Osteoblast (primary cell): ENCODE measurements at regions not wholly inside any gene's neighbourhood (a gene's known extent, or its start where the extent isn't known, plus 50 kb on each side); places are given as distances from the start of the nearest gene placed in this dataset.

Source experiments
- DNase-seq: peaks from one replicate; pipeline ENCODE4 v3.0.0; 2011; ENCODE audit warnings: low spot score, mixed read lengths; ENCODE audit not compliant: insufficient read length; ENCODE audit errors: missing footprints
- H2AFZ ChIP-seq: 2 replicates; pipeline ENCODE4 v1.6.0; 2011; ENCODE audit warnings: mild to moderate bottlenecking, low read length
- H3K27ac ChIP-seq: 2 replicates; pipeline ENCODE4 v1.5.1; 2011; ENCODE audit warnings: mild to moderate bottlenecking, low read depth, low read length, moderate library complexity
- H3K27me3 ChIP-seq: 2 replicates; pipeline ENCODE4 v1.6.0; 2012; ENCODE audit warnings: mild to moderate bottlenecking, control low read depth, inconsistent platforms, low read length, moderate library complexity; ENCODE audit not compliant: insufficient read depth
- H3K36me3 ChIP-seq: 2 replicates; pipeline ENCODE4 v1.5.1; 2011; ENCODE audit warnings: mild to moderate bottlenecking, low read length, control low read depth, moderate library complexity; ENCODE audit not compliant: insufficient read depth
- H3K4me1 ChIP-seq: 2 replicates; pipeline ENCODE4 v1.5.1; 2011; ENCODE audit warnings: mild to moderate bottlenecking, low read length, control low read depth, moderate library complexity; ENCODE audit not compliant: insufficient read depth
- H3K4me2 ChIP-seq: 2 replicates; pipeline ENCODE4 v1.6.0; 2011; ENCODE audit warnings: mild to moderate bottlenecking, low read length; ENCODE audit not compliant: insufficient read depth
- H3K4me3 ChIP-seq: fragments of 200-600 bp; sonication (generic); 3 replicates; pipeline ENCODE4 v1.5.1; 2012; ENCODE audit warnings: mild to moderate bottlenecking, low read length, inconsistent platforms; ENCODE audit not compliant: insufficient read depth
- H3K79me2 ChIP-seq: 2 replicates; pipeline ENCODE4 v1.6.0; 2012; ENCODE audit warnings: mild to moderate bottlenecking, low read length, control low read depth, inconsistent platforms; ENCODE audit not compliant: insufficient read depth
- H3K9me3 ChIP-seq: 2 replicates; pipeline ENCODE4 v1.5.1; 2011; ENCODE audit warnings: low read depth, low read length, control low read depth
- H4K20me1 ChIP-seq: 2 replicates; pipeline ENCODE4 v1.6.0; 2012; ENCODE audit warnings: mild to moderate bottlenecking, low read length, control low read depth; ENCODE audit not compliant: insufficient read depth
- TF ChIP-seq, protein P1 (sequence below): IDR thresholded peaks from 2 replicates; pipeline ENCODE4 v1.5.1; 2011; ENCODE audit warnings: mild to moderate bottlenecking, low read depth, low read length, moderate library complexity; ENCODE audit errors: extremely low read depth

DNA sequence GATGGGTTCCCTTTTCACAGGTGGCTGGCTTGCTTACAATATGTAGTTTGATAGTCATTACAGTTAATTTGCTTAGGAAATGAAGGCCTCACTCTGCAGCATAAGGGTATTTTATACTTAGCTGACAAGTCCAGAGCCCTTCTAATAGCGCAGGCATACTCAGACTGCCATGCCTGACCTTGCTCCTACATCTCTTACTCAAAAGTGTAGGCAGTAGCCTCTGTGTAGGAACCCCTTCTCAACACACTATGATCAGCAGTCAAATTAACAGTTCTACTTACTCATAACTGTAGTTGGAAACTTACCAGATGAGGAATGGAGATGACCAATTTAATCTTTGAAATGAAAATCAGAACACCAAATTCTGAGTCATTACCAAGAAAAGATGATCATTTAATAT, 373.5 kb downstream of the TBC1D32 start:
- TF ChIP-seq, protein P1, sequence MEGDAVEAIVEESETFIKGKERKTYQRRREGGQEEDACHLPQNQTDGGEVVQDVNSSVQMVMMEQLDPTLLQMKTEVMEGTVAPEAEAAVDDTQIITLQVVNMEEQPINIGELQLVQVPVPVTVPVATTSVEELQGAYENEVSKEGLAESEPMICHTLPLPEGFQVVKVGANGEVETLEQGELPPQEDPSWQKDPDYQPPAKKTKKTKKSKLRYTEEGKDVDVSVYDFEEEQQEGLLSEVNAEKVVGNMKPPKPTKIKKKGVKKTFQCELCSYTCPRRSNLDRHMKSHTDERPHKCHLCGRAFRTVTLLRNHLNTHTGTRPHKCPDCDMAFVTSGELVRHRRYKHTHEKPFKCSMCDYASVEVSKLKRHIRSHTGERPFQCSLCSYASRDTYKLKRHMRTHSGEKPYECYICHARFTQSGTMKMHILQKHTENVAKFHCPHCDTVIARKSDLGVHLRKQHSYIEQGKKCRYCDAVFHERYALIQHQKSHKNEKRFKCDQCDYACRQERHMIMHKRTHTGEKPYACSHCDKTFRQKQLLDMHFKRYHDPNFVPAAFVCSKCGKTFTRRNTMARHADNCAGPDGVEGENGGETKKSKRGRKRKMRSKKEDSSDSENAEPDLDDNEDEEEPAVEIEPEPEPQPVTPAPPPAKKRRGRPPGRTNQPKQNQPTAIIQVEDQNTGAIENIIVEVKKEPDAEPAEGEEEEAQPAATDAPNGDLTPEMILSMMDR = no peak
- no peaks in the 10 kb centered on the region for H3K27me3 ChIP-seq
- no peaks in the 10 kb centered on the region for H3K36me3 ChIP-seq
- no peaks in the 10 kb centered on the region for H3K4me1 ChIP-seq
- H3K27ac ChIP-seq = no peak overlapping the region
- no peak for DNase-seq
- H3K4me3 ChIP-seq = no peak overlapping the region
- H3K79me2 ChIP-seq = no peaks in the 10 kb centered on the region
- H3K4me2 ChIP-seq = no peak overlapping the region
- no peaks in the 10 kb centered on the region for H3K9me3 ChIP-seq
- no peak overlapping the region for H2AFZ ChIP-seq
- H4K20me1 ChIP-seq = no peaks in the 10 kb centered on the region

DNA sequence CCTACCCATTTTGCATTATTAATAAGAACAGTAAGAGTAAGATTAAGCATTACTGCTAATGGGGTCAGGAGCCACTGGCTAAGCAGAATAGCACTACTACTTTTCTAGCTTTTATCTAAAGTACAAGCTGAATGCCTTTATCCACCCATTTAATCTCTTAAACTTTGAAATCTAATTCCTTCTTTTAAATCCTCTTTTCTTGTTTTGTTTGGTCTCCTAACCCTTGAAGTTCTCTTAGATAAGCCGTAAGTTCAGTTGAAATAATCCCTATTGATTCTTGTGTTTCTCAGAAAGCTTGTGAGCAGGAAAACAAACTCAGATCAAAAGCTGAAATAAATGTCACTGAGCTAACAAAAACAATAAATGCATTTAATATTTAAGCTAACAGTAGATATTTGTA, 380.2 kb downstream of the TBC1D32 start:
- Histone ChIP-seq H3K27ac (no peak overlapping the region), H3K9me3 (no peaks in the 10 kb centered on the region), H3K79me2 (no peaks in the 10 kb centered on the region), H3K4me3 (no peak overlapping the region), H3K27me3 (no peaks in the 10 kb centered on the region), H3K36me3 (no peaks in the 10 kb centered on the region), H2AFZ (no peak overlapping the region), H3K4me1 (no peaks in the 10 kb centered on the region), H4K20me1 (no peaks in the 10 kb centered on the region), H3K4me2 (no peak overlapping the region)
- no peak for DNase-seq
- TF ChIP-seq, protein P1 = no peak

DNA sequence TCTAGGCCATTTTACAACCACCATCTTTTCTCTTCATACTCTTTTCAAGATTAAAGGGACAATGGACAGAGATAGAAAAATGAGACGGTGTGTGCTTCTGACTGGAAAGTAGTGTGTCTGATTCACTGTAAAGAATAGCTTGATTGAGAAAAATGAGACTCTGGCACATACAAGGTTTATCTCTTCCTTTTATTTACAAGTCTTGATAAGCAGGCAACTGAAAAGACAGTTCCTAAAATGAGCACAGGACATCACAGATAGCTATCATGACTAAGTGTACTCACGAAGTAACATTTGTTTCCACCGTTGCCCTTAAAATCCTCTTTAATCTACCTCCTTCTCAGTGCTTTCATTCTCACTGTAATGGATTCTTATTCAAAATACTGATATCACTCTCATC, 383.0 kb downstream of the TBC1D32 start:
- Histone ChIP-seq H3K27ac (no peak overlapping the region), H3K4me2 (no peak overlapping the region), H3K4me3 (no peak overlapping the region), H3K79me2 (no peaks in the 10 kb centered on the region), H3K4me1 (no peaks in the 10 kb centered on the region), H4K20me1 (no peaks in the 10 kb centered on the region), H3K36me3 (no peaks in the 10 kb centered on the region), H2AFZ (no peak overlapping the region), H3K27me3 (no peaks in the 10 kb centered on the region), H3K9me3 (no peaks in the 10 kb centered on the region)
- DNase-seq = no peak
- TF ChIP-seq, protein P1 = no peak

DNA sequence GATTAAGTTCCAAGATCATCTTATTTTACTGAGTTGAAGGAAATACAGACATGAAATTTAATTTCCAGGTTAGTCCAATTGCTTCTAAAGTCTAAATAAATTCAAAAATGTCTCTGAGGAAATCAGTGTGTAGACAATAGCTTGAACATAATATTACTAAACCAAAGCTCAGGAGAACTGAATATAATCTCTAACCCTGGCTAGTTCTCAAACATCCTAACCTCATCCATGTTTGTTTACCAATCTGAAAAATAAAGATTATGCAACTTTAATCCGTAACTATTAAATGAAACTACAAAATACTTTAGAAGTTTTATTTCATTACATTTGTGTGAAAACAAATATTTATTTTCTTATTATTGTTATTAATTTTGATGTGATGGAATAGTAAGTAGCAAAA, 387.2 kb downstream of the TBC1D32 start:
- Histone ChIP-seq H3K79me2 (no peaks in the 10 kb centered on the region), H3K4me1 (no peaks in the 10 kb centered on the region), H2AFZ (no peak overlapping the region), H3K27ac (no peak overlapping the region), H3K27me3 (no peaks in the 10 kb centered on the region), H3K36me3 (no peaks in the 10 kb centered on the region), H3K4me2 (no peak overlapping the region), H3K9me3 (no peaks in the 10 kb centered on the region), H3K4me3 (no peak overlapping the region), H4K20me1 (no peaks in the 10 kb centered on the region)
- peak; percentile 48 for DNase-seq
- TF ChIP-seq, protein P1 = no peak
